Lower lobe of right lung (tissue), 2 donors: ENCODE measurements at regions not wholly inside any gene's neighbourhood (a gene's known extent, or its start where the extent isn't known, plus 50 kb on each side); places are given as distances from the start of the nearest gene placed in this dataset.

Source experiments
- ATAC-seq, 2 donors: fragments of 200-7000 bp; cut with Tn5 transposase; one replicate each; pipeline ENCODE4 v1.9.1; 2020 to 2022; ENCODE audit warnings: mild to moderate bottlenecking in 2 of 2, moderate library complexity in 2 of 2
- DNase-seq: peaks from one replicate; pipeline ENCODE4 v3.0.0-alpha.2; 2020
- H3K27ac ChIP-seq: fragments of 200-600 bp; one replicate; pipeline ENCODE4 v1.8.0; 2022
- H3K27me3 ChIP-seq: fragments of 200-600 bp; one replicate; pipeline ENCODE4 v1.8.0; 2022; ENCODE audit warnings: low read depth
- H3K36me3 ChIP-seq: fragments of 200-600 bp; one replicate; pipeline ENCODE4 v1.8.0; 2022; ENCODE audit warnings: mild to moderate bottlenecking
- H3K4me1 ChIP-seq: fragments of 200-600 bp; one replicate; pipeline ENCODE4 v1.8.0; 2022
- H3K4me3 ChIP-seq: fragments of 200-600 bp; one replicate; pipeline ENCODE4 v1.8.0; 2022; ENCODE audit warnings: mild to moderate bottlenecking
- H3K9me3 ChIP-seq: fragments of 200-600 bp; one replicate; pipeline ENCODE4 v1.8.0; 2022
- intact Hi-C: fragments of 100-400 bp; cut with DNase I; formaldehyde crosslinking; loops from one replicate; pipeline ENCODE4 v1.11.0; 2022
- TF ChIP-seq, protein P1 (sequence below): fragments of 200-600 bp; IDR thresholded peaks from one replicate; pipeline ENCODE4 v1.8.0; 2022; ENCODE audit warnings: antibody characterized with exemption, mild to moderate bottlenecking
- donor health status: DM: no; HTN: yes; CAD: no; lungs with severe emphysema.

DNA sequence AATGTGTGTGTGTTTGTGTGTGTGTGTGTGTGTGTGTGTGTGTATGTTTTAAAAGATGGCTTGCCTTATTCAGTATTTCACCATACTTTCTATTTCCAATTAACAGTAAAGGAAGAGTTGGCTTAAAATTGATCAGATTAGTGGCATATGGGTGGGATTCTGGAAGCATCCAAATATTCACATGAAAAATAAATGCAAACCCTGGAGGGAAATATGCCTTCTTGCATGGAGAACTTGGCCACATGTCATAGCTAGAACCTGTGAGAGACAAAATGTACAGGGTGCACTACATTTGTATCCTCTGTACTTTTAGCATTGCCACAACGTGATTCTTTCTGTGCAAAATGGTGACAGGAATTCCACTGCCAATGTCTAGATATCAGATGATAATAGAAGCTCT, 589.6 kb downstream of the ZNF674 start:
- Histone ChIP-seq H3K4me3 (no peak overlapping the region), H3K27ac (no peak overlapping the region), H3K36me3 (no peaks in the 10 kb centered on the region), H3K9me3 (no peaks in the 10 kb centered on the region), H3K4me1 (no peaks in the 10 kb centered on the region), H3K27me3 (no peaks in the 10 kb centered on the region)
- no peak for ATAC-seq
- intact Hi-C loops: no loop called here
- DNase-seq: no peak
- TF ChIP-seq, protein P1, sequence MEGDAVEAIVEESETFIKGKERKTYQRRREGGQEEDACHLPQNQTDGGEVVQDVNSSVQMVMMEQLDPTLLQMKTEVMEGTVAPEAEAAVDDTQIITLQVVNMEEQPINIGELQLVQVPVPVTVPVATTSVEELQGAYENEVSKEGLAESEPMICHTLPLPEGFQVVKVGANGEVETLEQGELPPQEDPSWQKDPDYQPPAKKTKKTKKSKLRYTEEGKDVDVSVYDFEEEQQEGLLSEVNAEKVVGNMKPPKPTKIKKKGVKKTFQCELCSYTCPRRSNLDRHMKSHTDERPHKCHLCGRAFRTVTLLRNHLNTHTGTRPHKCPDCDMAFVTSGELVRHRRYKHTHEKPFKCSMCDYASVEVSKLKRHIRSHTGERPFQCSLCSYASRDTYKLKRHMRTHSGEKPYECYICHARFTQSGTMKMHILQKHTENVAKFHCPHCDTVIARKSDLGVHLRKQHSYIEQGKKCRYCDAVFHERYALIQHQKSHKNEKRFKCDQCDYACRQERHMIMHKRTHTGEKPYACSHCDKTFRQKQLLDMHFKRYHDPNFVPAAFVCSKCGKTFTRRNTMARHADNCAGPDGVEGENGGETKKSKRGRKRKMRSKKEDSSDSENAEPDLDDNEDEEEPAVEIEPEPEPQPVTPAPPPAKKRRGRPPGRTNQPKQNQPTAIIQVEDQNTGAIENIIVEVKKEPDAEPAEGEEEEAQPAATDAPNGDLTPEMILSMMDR: no peak

DNA sequence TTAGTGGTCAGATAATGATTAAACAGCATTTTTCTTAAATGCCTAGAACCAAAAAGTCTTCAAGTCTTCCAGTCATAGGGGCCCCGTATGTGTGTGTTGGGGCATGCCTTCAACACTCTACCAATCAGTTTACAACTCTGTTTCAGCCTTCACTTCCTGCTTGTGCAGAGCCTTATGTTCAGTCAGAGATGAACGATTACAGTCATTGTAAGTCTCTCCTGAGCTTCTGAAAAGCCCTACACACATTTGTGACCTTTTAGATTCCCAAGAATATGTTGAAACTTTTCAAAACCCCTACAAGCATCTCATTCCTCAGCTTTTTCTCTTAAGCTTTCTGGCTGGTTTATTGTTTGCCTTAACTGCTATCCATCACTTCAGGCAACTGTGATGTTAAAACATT, 591.2 kb downstream of the ZNF674 start:
- TF ChIP-seq, protein P1: no peak
- H3K4me1 ChIP-seq: no peaks in the 10 kb centered on the region
- no peaks in the 10 kb centered on the region for H3K9me3 ChIP-seq
- H3K27me3 ChIP-seq: no peaks in the 10 kb centered on the region
- intact Hi-C loops: no loop called here
- DNase-seq (no peak), ATAC-seq (no peak)
- H3K36me3 ChIP-seq: no peaks in the 10 kb centered on the region
- H3K27ac ChIP-seq: no peak overlapping the region
- H3K4me3 ChIP-seq: no peak overlapping the region

DNA sequence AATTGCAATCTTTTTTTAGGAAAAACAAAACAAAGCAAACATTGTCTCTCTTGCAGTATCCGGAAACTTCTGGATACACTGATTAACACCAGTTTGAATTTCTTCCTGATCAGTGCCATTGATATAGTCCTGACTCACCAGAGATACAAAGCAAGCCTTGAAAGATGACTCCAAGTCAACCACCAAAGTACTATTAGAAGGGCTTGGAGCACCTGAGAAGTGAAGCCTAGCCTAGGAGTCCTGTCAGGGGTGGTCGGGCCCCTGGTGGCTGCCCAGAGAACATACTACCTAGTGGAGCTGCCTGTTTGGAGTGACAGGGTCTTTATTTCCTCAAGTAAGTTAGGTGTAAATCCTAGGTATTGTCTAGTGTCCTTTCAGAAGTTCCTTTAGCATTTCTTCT, 593.2 kb downstream of the ZNF674 start:
- intact Hi-C loops: no loop called here
- DNase-seq: no peak
- ATAC-seq: no peak
- Histone ChIP-seq H3K27ac (no peak overlapping the region), H3K27me3 (no peaks in the 10 kb centered on the region), H3K4me1 (no peaks in the 10 kb centered on the region), H3K4me3 (no peak overlapping the region), H3K9me3 (no peaks in the 10 kb centered on the region), H3K36me3 (no peaks in the 10 kb centered on the region)
- TF ChIP-seq, protein P1: no peak

DNA sequence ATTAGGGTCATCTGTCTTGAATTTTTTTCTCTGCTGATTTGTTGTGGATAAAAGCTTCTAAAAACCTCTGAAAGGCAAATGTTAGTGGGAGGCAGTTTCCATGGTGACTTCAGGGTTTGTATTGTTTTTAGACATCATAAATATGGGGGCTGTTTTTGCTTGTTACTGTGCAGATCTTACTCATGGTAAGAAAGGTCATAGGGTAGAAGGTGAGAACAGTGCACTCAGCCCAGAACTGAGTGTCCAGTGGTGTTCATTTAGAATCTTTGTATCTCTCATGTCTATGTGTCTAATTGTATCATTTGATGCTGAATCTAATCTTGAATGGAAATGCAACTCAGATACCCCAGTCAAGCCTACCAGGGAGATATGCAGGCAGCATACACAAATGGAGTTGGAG, 609.8 kb downstream of the ZNF674 start:
- Histone ChIP-seq H3K27ac (no peak overlapping the region), H3K36me3 (no peaks in the 10 kb centered on the region), H3K4me3 (no peak overlapping the region), H3K9me3 (no peaks in the 10 kb centered on the region), H3K27me3 (no peaks in the 10 kb centered on the region), H3K4me1 (no peaks in the 10 kb centered on the region)
- DNase-seq (no peak), ATAC-seq (no peak)
- intact Hi-C loops: no loop called here
- TF ChIP-seq, protein P1: no peak

DNA sequence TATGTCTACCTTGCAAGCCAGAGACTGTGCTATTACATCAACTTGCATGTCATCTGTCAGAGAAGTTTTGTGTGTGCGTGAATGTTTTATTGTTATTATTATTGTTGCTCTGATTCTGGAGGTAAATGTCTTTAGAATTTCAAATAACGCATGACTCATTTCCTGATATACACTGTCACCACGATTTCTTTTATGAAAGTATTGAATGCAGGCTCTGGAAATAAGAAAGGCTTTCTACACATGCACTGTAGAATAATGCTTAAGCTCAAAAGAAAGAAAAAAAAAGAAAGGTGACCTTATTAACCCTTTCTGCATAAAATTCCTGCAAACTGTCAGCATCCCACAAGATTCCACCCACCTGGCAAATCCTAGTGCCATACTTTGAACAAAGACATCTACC, 632.9 kb downstream of the ZNF674 start:
- no peaks in the 10 kb centered on the region for H3K4me1 ChIP-seq
- no peaks in the 10 kb centered on the region for H3K27me3 ChIP-seq
- no peak for ATAC-seq
- H3K27ac ChIP-seq: no peak overlapping the region
- no peaks in the 10 kb centered on the region for H3K9me3 ChIP-seq
- no peaks in the 10 kb centered on the region for H3K36me3 ChIP-seq
- TF ChIP-seq, protein P1: no peak
- no peak overlapping the region for H3K4me3 ChIP-seq
- DNase-seq: no peak
- intact Hi-C loops: no loop called here

DNA sequence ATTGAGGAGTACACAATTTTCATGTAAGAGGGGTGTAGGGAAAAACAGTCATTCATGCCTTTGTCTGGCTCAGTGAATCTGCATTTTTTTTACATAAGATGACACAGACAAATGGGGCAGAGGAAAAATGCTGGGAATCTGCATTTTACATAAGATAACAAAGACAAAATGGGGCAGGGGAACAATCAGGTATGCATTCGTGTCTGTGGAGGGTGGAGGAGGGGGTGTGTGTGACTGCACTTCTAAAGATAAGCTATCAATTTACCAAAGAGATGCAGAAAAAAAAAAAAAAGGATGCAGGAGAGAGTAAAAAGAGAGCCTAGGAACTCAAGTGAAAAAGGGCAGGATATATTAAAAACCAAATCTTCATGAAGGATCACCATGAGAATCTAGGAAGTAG, 637.4 kb downstream of the ZNF674 start:
- intact Hi-C loops: no loop called here
- Histone ChIP-seq H3K27ac (no peak overlapping the region), H3K4me1 (no peaks in the 10 kb centered on the region), H3K4me3 (no peak overlapping the region), H3K27me3 (no peaks in the 10 kb centered on the region), H3K36me3 (no peaks in the 10 kb centered on the region), H3K9me3 (no peaks in the 10 kb centered on the region)
- no peak for DNase-seq
- ATAC-seq: no peak
- TF ChIP-seq, protein P1: no peak
